Stimulated activated CD4-positive, alpha-beta T cell treated with anti-CD3 and anti-CD28 coated beads, Interleukin-1b, Interleukin-23, amount 100 ng/mL, for 48 hours (primary cell): ENCODE measurements at regions not wholly inside any gene's neighbourhood (a gene's known extent, or its start where the extent isn't known, plus 50 kb on each side); places are given as distances from the start of the nearest gene placed in this dataset.
"Not testable (repeated sequence)": the region's sequence is repeated elsewhere in the genome, so short reads cannot be mapped to it uniquely, and the experiment has no call there.

Source experiments
- DNase-seq: peaks from one replicate; pipeline ENCODE4 v3.0.0-alpha.2; 2020

- no peak for DNase-seq
Observed at GRCh38 chr1:58836408-58836807, 52.6 kb upstream of the JUN start.

GRCh38 chr1:58837886-58838285, 54.0 kb upstream of the JUN start:
- DNase-seq = no peak

GRCh38 chr1:58839147-58839795, 55.4 kb upstream of the JUN start:
- no peak for DNase-seq

- DNase-seq = no peak
Observed at GRCh38 chr1:58839846-58840835, 56.3 kb upstream of the JUN start.

- no peak for DNase-seq
Observed at GRCh38 chr1:58841455-58841854, 57.6 kb upstream of the JUN start.

- no peak for DNase-seq
Observed at GRCh38 chr1:58842941-58843340, 59.1 kb upstream of the JUN start.

- no peak for DNase-seq
Observed at GRCh38 chr1:58844176-58844575, 60.3 kb upstream of the JUN start.

DNA sequence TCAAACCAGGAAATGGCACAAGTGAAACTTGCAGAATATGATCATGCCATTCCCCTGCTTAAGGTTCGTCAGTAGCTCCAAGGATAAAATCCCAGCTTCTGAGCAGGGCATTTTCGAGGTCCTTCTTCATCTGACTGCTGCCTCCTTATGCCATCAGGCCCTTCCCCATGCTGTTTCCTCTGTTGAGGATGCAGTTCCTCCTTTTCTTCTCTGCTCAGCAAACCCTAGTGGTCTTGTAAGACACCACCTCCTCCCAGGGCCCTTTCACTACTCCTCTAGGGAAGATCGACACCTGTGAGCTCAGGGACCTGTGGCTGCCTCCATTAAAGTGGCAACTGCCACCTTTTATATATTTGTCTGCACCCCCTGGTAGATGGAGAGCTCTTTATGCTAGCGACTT, 62.1 kb upstream of the JUN start:
- DNase-seq = no peak

- DNase-seq = no peak
Observed at GRCh38 chr1:58848818-58849411, 65.1 kb upstream of the JUN start.

DNA sequence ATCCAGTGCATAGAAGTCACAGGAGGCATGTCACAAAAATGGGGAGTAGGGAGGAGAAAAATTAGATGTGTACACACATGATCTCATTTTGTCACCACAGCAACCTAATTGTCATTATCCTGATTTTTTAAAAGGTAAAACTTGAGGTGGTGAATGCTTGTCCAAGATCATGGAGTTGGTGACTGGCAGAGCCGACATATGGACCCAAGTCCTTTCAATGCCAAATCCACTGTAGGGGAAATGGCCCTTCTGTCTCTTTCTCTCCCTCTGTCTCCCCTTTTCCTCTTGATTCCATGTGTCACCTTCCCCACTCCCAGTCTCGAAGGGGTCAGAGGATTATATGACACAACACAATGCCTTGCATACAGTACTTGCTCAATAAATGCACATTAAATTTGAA, 65.7 kb upstream of the JUN start:
- DNase-seq = no peak

DNA sequence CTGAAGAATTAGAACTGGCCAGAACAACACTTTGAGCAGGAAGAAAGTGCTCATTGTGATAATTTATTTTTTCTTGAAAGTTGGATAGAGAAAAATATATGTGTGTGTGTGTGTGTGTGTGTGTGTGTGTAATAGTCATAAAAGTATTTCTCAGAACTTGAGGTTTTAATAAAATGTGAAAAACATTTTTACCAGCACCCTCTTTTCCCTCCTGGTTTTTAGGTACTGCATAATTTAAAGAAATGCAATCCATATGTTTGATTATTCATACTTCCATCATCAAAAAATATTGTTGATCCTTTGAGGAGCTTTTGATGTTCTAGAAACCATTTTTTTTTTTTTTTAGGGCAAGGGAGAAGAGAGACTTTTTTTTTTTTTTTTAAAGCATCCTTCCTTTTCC, 66.8 kb upstream of the JUN start:
- no peak for DNase-seq

- DNase-seq = no peak
Observed at GRCh38 chr1:58852731-58853485, 69.1 kb upstream of the JUN start.

DNA sequence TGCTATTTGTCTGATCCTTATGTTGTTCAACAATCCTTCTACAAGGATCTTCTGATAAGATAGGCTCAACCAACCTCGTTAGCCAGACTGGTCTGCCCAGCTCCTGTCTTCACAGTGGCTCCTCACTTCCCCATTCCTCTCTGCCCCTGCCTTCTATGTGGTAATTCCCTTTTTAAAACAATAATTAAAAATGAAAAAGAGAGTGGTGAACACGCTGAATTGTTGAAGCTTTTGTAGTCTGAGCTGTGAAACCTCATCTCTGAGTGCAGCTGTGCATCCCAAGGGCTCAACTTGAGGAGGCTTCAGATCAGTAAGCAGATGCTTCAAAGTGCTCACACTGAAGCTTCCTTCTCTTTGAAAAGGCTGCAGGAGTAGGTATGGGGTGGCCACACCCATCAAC, 70.7 kb upstream of the JUN start:
- no peak for DNase-seq

DNA sequence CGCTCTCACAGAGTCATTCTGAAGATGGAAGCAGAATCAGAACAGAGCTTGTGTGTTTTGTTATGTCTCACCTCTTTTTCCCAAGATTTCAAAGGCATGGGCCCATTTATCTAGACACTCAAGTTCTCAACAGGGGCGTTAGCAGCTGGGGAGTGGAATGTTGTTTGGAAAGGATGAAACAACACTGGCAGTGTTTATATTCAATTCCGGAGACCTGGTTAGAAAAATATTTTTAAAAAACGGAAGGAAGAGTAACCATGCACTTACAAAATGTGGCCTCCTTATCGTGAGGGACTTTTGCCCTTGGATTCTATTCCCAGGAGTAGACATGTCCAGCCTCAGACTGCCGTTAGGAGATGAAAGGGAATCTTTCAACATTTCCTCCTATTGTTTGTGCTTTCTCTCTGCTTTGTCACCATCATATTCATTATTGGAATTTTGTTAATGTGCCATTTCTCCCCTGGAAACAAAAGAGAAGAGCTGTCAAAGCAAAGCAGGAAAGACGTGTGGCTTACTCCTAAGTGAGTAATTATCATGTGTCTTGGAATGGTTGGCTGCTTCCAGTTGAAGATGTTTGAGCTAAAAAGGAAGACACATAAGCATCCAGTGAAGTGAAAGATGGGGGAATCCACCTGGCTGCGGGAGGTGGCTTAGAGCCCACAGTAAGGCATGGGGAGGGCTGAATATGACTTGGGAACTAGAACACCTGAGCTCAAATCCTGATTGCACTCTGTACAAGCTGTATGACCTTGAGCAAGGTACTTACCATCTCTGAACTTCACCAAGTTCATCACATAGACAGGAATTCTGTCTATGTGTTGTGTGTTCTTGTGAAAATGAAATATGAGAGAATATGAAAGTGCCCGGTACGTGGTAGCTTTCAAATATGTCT, 71.7 kb upstream of the JUN start:
- DNase-seq = no peak

DNA sequence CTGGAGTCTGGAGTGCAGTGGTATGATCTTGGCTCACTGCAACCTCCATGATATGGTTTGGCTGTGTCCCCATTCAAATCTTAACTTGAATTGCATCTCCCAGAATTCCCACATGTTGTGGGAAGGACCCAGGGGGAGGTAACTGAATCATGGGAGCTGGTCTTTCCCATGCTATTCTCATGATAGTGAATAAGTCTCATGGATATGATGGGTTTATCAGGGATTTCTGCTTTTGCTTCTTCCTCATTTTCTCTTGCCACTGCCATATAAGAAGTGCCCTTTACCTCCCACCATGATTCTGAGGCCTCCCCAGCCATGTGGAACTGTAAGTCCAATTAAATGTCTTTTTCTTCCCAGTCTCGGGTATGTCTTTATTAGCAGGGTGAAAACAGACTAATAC, 72.4 kb upstream of the JUN start:
- DNase-seq = not testable (repeated sequence)

- no peak for DNase-seq
Observed at GRCh38 chr1:58857680-58858673, 74.1 kb upstream of the JUN start.

DNA sequence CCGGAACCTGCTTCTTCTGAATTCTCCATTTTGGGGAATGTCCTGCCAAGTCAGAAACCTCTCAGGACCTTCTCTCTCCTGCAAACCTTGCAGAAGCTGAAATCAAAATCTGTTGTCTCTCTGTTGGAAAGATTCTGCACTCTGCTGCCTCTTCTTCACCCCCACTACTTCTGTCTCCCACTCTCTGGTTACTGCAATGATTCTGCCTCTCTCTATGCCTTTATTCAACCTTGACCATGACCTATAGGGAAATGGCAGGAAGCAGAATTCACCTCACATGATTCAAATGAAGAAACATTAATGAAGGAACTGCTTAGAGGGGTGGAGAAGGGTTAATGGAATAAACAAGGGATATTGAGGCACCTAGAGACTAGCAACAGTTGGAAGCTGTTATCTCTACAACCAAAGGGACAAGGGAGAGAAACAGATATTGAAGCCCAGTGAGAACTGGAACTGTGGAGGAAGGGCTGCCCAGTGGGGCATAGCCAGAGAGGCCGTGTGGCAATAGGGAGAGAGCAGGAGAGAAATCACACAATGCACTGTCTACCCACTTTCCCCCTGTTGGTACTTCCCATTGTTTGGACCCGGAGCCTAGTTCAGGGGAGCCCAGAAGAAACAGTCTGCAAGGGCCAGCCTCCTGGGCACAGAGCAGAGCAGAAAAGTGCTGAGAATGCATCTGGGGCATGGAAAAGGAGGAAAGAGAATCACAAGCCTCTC, 76.1 kb upstream of the JUN start:
- DNase-seq = no peak

GRCh38 chr1:58861076-58861475, 77.2 kb upstream of the JUN start:
- DNase-seq = no peak

DNA sequence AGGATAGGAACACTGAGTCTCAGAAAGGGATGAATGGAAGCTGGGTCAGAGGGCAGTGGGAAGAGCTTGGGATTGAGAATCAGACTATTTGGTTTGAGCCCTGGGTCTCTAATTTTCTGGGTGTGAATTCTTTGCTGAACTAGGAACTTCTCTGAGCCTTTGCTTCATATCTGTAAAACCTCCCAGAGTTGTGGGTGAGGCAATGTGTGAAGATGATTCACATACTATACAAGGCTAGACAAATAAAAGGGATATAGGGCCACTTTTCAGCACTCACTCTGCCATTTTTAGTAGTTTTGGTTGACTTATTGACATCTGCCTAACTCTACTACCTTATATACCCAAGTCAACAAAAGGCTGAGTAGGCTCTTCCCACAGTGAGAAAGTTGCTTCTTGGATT, 77.7 kb upstream of the JUN start:
- no peak for DNase-seq

GRCh38 chr1:58862728-58863385, 79.0 kb upstream of the JUN start:
- DNase-seq = no peak
